ENCODE measurements at regions not wholly inside any gene's neighbourhood (a gene's known extent, or its start where the extent isn't known, plus 50 kb on each side); places are given as distances from the start of the nearest gene placed in this dataset.
"Not testable (repeated sequence)": the region's sequence is repeated elsewhere in the genome, so short reads cannot be mapped to it uniquely, and the experiment has no call there.

DNA sequence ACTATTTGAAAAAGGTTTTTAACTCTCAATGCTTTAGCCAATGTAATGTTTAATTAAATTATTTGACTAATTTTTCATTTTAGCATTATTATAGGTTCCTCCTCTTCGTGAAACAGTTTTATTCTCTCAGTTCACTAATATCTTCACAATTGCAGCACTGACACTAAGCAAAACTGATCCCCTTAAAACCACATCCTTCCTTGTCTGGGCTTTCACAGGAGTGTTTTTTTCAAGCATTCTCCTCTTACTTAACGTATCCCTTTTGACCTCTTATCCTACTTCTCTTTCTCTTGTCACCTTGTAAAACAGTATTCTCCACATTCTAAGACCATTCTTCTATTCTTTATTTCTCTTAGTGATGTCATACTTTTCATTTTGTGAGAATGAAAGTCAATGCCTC is 112.8 kb downstream of the DSC3 start:
- no peak for DNase-seq (ENCODE audit: low read depth in 2 of 2)

DNA sequence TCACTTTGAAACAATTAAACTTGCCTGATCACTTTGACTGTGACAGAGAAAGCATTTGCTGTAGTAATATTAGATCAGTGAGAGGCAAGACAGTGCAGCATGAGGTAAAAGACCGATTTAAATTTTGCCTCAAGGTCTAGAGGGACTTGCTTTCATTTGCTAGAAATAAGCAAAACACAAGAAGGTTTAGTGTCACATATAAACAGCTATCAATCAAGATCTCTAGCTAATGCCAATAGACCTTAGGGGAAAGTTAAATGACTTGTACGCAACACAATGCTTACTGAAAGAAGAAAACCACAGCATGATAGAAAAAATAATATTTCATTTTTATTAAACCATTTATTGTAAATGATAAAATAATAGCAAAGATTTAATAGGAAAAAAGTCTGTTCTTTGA is 113.5 kb downstream of the DSC3 start:
- no peak for DNase-seq (ENCODE audit: low read depth in 2 of 2)

DNA sequence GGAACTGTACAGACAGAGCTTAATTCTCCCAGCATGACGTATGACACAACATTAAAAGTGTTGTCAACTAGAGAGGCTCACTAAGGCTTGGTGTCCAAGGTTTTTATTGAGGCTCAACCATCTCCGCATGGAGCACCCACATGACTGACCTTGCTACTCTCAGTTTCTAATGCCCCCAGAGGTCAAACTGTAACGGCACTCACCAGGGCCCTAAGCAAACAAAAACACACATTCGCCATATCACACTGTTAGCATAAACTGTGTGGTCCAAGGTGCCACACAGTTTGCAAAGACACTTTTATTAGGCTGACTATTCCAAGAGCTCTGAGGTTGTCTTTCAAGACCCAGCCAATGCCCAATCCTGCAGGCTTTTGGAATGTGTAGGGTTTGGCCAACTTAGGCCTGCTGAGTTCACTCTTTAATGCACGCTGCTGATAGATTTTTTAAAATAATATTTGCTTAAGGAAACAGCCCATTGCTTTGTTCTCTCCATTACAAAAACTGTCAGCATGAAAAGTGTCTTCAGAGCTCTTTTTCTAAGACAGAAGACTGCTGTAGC is 114.9 kb downstream of the DSC3 start:
- no peak for DNase-seq (ENCODE audit: low read depth in 2 of 2)

GRCh38 chr18:30927042-30927441 is 115.5 kb downstream of the DSC3 start:
- DNase-seq (ENCODE audit: low read depth in 2 of 2), result no peak

DNA sequence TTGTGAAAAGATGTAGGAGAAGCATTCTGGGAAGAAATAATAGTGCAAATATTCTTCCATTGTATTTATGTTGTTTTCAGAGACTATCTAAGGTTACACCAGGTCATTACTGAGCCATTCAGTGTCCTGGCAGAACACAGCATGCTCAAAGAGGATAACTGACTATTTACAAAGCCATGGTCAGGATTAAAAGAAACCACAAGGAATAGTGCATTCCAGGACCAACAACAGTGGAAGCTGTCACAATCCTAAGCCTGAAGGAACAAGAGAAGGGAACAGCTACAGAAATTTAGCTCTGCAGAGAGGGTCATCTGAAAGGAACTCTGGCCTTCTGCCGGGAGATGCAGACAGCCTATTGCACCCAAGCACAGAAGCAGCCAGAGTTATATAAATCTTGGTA is 116.7 kb downstream of the DSC3 start:
- no peak for DNase-seq (ENCODE audit: low read depth in 2 of 2)

GRCh38 chr18:30920757-30921156 is 121.8 kb downstream of the DSC3 start:
- DNase-seq (ENCODE audit: low read depth in 2 of 2), result peak in 1 of 2 donors; percentile 8

- no peak for DNase-seq (ENCODE audit: low read depth in 2 of 2)
Observed at GRCh38 chr18:30920351-30920750, 122.2 kb downstream of the DSC3 start.

GRCh38 chr18:30917651-30918050 is 124.9 kb downstream of the DSC3 start:
- DNase-seq (ENCODE audit: low read depth in 2 of 2), result no peak

GRCh38 chr18:30915336-30915988 is 127.1 kb downstream of the DSC3 start:
- DNase-seq (ENCODE audit: low read depth in 2 of 2), result no peak

- no peak for DNase-seq (ENCODE audit: low read depth in 2 of 2)
Observed at GRCh38 chr18:30908381-30908780, 134.2 kb downstream of the DSC3 start.

- no peak for DNase-seq (ENCODE audit: low read depth in 2 of 2)
Observed at GRCh38 chr18:30903566-30903965, 139.0 kb downstream of the DSC3 start.

GRCh38 chr18:30889519-30890301 is 152.8 kb downstream of the DSC3 start:
- peak in 1 of 2 donors; percentile 5 for DNase-seq (ENCODE audit: low read depth in 2 of 2)

DNA sequence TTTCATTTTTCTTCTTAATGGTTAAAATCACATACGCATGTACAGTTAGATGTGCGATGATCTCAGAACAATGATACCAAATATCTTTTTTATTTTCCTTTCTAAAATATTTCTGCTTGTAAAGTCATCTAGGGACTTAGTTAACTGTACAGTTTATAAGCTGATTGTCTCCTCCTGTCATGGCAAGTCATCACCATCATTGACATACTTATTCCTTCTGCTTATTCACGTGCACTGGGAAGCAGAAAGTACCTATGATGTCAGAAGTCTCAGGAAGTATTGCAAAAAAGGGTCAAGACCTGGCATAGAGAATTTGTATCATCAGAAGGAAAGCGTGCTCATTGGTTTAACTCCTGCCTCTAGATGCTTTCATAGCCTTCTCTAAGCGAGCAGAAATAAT is 154.2 kb downstream of the DSC3 start:
- DNase-seq (ENCODE audit: low read depth in 2 of 2), result no peak

DNA sequence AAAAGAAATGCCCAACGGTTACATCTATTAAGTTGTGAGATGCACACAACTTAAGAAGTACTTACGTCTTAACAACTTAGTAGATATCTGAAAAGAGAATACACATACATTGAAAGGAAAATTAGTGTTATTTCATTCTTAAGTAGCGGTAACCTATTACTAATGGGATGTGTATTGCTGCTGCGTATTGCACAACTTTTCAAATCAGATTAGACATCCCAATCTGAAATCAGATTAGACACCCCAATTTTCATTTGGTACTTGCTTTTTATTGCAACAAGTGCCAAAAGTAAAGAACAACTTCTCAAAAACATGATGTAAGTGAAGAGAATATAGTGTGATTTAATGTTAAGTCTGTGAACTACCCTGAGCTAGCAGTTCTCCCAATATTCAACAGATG is 155.5 kb downstream of the DSC3 start:
- DNase-seq (ENCODE audit: low read depth in 2 of 2), result no peak

- no peak for DNase-seq (ENCODE audit: low read depth in 2 of 2)
Observed at GRCh38 chr18:30870466-30870865, 172.1 kb downstream of the DSC3 start.

DNA sequence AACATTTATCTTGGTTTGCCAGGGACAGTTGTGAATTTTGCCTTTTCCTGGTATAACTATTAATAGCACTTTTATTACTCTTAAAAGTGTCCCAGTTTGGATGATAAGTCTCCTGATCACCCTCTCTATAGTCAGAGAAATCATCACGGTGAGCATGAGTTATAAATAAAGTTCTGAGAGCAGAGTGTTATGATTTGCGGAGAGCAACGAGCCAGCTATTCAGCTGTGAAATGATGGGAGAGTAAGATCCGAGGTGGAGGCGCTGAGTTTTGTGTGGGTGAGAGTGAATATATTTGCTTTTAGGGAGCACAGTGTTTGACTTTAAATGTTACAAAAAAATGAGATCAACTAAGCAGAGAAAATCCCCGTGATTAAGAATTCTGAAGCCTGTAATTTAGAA is 179.6 kb downstream of the DSC3 start:
- no peak for DNase-seq (ENCODE audit: low read depth in 2 of 2)

GRCh38 chr18:30860741-30861140 is 181.8 kb downstream of the DSC3 start:
- DNase-seq (ENCODE audit: low read depth in 2 of 2), result no peak

DNA sequence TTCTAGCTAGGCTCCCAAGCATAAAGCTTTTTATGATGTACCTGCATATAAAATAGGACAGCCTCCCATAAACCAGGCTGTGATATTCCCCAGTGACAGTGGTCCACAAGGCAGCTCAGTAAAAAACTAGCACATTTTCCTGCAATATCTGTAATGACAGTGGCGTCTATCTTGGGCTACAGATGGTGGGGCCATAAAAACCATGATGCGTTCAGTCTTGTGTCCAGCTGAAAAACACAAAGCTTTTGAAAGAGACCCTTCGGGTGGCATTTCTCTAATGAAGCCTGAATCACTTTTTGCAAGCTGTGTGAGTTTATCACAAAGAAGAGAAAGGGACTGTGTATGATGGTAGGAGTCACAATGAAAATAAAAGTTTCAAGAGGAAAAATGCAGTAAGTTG is 183.5 kb downstream of the DSC3 start:
- no peak for DNase-seq (ENCODE audit: low read depth in 2 of 2)

DNA sequence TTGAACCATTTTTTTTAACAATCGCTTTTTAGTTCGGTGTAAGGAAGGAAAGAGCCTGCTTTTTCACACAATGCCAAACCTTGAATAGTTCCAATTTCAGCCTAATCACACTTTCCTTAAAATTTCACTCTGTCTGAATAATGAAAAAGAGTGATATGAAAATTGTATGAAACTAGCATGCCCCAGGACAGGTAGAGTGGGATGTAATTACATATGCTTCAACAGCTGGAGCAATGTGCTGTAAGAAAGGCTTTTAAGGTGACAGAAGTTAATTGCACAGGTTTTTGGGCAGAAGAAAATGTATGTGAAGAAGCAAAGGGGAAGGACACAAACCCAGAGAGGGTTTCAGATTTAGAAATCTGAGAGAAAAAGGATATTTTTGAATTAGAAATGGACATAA is 184.0 kb downstream of the DSC3 start:
- no peak for DNase-seq (ENCODE audit: low read depth in 2 of 2)

DNA sequence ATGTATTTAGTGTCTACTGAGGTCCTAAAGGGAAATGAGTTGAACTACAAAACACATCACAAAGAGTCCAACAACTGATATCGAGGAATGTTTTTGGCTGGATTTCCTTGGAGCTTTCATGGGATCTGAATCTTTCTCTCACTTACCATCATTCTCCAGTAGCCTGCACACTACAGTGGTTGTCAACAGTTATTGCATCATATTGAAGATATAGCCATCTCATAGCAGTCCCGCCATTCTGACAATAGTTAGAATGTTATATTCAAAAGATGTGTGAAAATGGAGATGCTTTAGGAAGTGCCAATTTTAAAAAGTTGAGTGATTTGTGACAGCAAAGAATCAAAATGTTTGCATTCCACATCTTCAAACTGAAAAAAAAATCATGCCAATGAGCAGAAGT is 186.8 kb downstream of the DSC3 start:
- DNase-seq (ENCODE audit: low read depth in 2 of 2), result no peak

DNA sequence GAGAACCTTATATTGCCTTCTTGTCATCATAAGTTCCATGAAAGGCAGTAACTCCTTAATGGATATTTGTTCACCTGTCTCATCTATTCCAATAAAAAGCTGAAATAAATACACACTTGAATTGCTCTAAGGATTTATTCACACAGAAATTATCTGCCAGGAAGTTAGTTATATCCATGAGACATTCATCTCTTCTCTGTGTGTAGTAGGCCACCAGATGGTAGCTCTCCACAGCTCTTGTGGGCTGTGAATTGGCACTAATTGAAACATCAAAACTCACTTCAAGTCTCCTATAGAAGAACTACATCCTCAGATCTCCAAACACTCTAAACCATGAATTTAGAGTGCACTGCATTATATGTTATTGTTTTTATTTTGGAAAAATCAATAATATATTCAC is 189.6 kb downstream of the DSC3 start:
- no peak for DNase-seq (ENCODE audit: low read depth in 2 of 2)

DNA sequence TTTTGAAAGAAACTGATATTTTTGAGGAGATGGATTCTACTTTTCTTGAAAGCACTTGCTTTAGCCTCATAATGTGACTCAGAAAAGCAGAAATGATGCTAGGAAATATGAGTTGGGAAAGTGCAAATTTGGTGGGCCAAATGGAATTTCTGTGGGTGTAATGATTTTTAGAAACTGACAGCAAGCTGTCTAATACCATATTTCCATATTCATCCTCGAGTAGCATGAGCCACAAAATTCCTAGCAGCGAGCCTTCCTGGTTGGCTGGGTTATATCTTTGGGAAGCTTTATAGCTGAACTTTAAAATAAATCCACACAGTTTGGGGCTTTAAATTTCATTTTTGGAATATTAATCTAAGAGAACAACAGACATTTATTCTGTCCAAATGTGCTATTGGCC is 190.0 kb downstream of the DSC3 start:
- no peak for DNase-seq (ENCODE audit: low read depth in 2 of 2)

DNA sequence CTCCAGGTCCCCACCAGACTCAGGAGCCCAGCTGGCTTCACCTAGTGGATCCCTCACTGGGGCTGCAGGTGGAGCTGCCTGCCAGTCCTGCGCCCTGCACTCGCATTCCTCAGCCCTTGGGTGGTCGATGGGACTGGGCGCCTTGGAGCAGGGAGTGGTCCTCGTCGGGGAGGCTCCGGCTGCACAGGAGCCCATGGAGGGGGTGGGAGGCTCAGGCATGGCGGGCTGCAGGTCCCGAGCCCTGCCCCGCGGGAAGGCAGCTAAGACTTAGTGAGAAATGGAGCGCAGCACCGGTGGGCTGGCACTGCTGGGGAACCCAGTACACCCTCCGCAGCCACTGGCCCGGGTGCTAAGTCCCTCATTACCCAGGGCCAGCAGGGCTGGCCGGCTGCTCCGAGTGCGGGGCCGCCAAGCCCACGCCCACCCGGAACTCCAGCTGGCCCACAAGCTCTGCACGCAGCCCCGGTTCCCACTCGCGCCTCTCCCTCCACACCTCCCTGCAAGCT is 203.4 kb downstream of the DSC3 start:
- DNase-seq (ENCODE audit: low read depth in 2 of 2), result not testable (repeated sequence)

Data from dermis microvascular lymphatic vessel endothelial cell (primary cell).